NCI-H524 treated with DMSO at 0.1 percent for 48 hours (cell line): ENCODE measurements at regions not wholly inside any gene's neighbourhood (a gene's known extent, or its start where the extent isn't known, plus 50 kb on each side); places are given as distances from the start of the nearest gene placed in this dataset.
A peak's percentile ranks its signal among the peaks of the same experiment; 100 is the strongest.
"Not testable (repeated sequence)": the region's sequence is repeated elsewhere in the genome, so short reads cannot be mapped to it uniquely, and the experiment has no call there.

Source experiments
- DNase-seq: peaks from one replicate; lab custom pipeline; 2025; lab: John Stamatoyannopoulos, UW

- no peak for DNase-seq
Observed at GRCh38 chr12:66775871-66776270, 97.0 kb upstream of the GRIP1 start.

DNA sequence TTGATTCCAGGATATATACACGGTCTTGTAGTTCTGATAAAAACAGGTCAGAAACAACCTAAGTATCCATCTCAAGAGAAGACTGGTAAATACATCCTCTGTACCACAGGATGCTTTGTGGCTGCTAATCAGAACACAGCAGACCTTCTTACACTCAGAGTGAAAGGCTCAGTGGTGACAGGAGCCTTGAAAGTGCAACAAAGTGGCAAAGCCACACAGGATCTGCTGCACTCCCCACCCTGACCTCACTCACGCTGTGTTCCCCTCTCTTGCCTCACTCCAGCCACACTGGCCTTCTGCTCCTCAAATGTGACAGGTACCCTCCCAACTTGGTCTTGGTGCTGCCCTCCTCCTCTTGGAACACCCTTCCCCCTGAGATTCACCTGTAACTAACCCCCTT lies 98.1 kb upstream of the GRIP1 start:
- DNase-seq: no peak

- no peak for DNase-seq
Observed at GRCh38 chr12:66779466-66779865, 100.6 kb upstream of the GRIP1 start.

DNA sequence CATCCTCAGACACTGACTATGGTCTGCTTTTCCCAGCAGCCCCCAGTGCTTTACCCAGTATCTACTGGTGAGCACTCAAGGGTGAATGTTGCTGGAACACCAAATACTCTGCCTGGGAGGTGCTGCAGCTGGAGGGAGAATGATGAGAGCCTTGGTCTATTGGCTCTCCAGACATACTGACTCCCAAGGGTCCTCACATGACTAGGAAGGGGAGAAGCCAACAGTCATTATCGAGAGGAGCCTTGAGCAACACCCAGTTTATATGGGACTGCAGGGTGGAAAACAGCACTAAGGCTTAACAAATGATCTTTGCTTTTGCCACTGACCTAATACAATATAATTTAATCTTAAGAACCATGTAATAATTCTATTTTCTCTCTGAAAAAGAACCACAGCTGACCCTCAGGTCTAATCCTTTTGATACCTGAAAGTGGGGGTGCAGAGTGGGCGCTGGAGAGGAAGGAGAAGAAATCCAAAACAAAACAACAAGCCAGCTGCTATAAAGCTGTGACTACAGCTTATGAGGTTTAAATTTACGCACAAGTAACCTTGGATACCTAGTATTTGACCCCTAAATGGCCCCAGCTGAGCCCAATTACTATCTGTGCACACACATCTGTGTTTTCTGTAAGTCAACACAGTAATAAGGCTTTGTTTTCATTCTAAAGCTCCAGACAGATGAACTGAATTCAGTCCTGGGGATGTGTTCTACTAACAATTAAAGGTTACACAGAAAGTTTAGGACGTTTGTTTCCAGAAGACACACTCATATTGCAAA lies 107.8 kb upstream of the GRIP1 start:
- DNase-seq: no peak

DNA sequence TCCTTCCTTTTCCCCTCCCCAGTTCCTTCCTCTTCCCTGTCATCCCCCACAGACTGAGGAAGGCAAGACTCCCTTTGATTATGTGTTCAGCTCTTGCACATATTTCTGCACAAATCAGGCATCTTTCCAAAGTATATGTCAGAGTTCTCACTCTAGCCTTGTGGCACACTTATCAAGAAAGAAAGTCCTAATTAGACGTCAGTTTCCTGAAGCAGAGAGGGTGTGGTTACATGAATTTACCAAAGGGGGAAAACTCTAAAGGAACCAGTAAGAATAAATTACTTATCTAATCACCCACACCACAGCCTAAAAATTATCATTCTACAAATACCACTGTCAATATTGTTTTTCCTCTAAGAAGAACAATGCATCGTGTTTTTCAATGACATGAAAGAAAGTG lies 120.7 kb upstream of the GRIP1 start:
- no peak for DNase-seq

DNA sequence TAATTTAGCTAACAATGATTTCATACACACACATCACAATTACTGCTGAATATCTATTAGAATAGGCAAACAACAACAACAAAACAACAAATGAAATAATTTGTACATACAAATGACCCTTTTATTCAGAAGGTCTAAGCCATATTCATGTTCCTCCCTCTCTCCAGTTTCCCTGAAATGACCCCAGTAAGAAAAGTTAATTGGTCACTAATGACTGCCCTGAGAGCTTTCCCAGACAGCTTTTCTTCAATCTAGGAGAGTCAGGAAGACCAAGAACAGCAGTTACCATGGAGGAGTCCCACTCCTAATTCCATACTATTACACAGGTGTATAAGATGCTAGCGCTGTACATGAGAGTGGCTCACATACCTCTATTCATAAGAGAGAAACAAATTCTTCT lies 121.2 kb upstream of the GRIP1 start:
- DNase-seq: no peak

DNA sequence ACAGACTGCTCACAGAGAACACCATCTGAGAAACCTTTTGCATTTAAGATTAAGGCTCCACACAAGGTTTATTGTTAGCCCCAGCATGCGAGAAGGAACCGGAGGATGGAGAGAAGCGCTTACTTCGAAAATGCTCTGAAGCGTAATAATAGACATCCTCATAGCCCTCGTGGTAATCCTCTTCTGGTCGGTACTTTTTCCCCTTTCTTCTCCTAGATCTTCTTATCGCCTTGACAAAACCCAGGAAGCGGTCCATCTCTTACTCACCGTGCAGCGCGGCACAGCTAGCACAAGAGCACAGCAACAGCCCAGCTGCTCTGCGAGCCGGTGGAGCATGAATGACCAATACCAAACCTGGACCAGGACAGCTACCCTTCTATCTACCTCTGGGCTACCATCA lies 125.1 kb upstream of the GRIP1 start:
- DNase-seq: peak; percentile 3

DNA sequence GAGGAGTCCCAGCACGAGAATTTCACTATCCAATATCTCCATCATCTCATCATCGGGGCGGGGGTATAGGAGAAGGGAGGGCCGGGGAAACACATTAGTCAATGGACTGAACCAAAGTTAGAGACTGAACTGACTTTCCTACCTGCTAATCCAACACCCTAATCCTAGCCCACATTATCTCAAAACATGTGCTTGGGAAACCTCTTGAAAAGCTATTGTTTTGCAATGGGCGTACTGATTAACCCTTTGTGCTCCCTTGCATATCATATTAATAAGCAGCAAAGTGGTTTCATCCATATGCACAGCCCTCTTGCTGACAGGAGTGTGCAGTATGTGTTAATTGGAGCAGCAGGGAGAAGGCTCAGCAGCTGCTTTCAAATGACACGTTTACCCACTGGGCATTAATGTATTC lies 125.7 kb upstream of the GRIP1 start:
- peak; percentile 96 for DNase-seq

DNA sequence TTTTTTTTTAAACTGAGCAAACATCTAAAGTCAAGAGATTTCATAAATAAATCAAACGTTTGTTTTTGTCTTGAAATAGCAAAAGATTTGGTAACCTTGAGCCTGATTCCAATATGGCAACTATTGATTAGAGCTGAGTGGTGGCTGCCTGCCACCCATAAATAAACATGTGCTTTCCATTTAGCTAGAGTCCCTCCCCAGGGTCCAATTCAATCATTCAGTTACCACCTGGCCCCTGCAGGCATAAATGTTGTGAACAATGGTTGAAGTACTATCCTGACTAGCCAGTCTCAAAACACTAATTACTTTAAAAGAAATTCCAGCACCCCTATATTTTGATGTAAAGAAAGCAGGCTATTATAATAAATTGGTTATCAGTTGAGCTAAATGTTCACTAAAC lies 129.7 kb upstream of the GRIP1 start:
- peak; percentile 1 for DNase-seq

- DNase-seq: no peak
Observed at GRCh38 chr12:66813137-66813892, 134.4 kb upstream of the GRIP1 start.

DNA sequence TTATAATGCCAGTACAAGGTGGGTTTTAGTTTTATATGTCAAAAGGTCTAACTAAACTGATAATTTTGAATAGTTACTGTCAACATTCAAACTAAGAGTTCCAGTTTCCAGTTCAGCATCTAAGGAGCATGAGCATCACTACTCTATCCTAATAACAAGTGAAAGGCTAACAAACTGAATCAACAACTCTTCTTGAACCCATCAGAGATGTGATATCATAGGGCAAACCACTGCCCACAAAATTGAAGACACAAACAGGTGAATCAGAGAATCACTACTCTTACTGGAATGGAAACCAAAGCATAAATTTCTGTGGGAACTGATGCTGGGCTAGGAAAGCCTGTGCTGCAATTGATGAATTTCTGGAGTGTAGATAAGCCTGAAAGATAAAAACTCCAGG lies 140.7 kb upstream of the GRIP1 start:
- no peak for DNase-seq

DNA sequence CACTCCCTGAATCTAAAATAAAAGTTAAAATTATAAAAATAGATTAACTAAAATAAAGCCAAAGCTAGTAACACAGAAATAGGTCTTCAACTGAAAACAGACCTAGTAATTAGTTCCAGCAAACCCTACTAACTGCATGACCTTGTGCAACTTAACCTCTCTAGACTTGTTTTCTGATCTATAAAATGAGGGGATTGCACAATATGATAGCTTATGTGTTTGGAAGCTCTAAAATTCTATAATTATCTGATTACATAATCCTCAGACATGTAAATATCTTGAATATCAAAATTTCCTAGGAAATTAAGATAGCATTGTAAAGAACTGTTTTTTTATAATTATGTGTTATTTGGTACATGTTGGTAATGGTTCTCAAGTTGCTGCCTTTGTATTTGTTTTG lies 144.1 kb upstream of the GRIP1 start:
- no peak for DNase-seq

GRCh38 chr12:66823857-66824570 lies 145.1 kb upstream of the GRIP1 start:
- no peak for DNase-seq

- DNase-seq: not testable (repeated sequence)
Observed at GRCh38 chr12:66825921-66826320, 147.0 kb upstream of the GRIP1 start.

- DNase-seq: no peak
Observed at GRCh38 chr12:66829660-66830325, 150.9 kb upstream of the GRIP1 start.

DNA sequence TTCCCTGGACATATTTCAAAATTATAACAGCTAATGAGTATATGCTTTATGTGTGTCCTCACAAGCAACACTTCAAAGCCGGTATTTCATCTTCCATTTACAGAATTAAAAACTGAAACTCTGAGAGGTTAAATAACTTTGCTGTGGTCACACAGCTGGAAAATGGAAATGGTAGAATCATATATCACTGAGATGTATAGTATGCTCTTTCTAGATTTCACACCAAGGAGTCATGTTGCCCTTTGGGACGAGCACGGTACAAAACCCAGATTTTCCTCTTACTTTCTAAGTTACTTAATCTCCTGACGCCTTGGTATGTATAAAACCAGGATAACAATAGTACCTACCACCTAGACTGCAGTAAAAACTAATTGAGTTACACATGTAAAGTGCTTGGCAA lies 152.6 kb upstream of the GRIP1 start:
- no peak for DNase-seq

- no peak for DNase-seq
Observed at GRCh38 chr12:66832997-66833396, 154.1 kb upstream of the GRIP1 start.

- no peak for DNase-seq
Observed at GRCh38 chr12:66836623-66837310, 157.9 kb upstream of the GRIP1 start.

- no peak for DNase-seq
Observed at GRCh38 chr12:66837311-66837627, 158.4 kb upstream of the GRIP1 start.

- no peak for DNase-seq
Observed at GRCh38 chr12:66838366-66838765, 159.5 kb upstream of the GRIP1 start.

DNA sequence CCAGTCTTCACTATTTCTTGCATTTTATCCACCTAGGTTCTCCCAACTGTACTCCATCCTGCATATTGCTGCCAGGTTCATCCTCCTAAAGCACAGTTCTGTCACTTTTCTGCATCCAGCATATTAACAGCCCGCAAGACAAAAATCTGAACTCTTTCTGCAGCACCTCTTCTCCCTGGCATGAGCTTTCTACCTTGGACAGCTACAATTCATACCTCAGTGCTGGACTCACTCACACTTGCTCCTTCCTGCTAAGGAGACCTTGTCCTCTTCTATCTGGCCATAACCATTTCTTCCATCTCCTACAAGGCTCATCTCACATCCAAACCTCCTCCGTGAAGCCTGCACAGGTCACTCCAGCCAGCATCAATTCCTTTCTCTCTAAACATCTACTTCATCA lies 170.1 kb upstream of the GRIP1 start:
- no peak for DNase-seq

- no peak for DNase-seq
Observed at GRCh38 chr12:66851134-66851533, 172.3 kb upstream of the GRIP1 start.
